Activated T-cell treated with anti-CD3 and anti-CD28 coated beads, Interleukin-2, amount 50 U/mL, for 24 hours (primary cell): ENCODE measurements at regions not wholly inside any gene's neighbourhood (a gene's known extent, or its start where the extent isn't known, plus 50 kb on each side); places are given as distances from the start of the nearest gene placed in this dataset.
"Not testable (repeated sequence)": the region's sequence is repeated elsewhere in the genome, so short reads cannot be mapped to it uniquely, and the experiment has no call there.

Experiments used
- DNase-seq: peaks from one replicate; pipeline ENCODE4 v3.0.0-alpha.2; 2020
- H3K27ac Mint-ChIP-seq: 2 replicates; pipeline ENCODE4 v1.8.0; 2020; ENCODE audit warnings: mild to moderate bottlenecking, mixed read lengths
- H3K27me3 Mint-ChIP-seq: 2 replicates; pipeline ENCODE4 v1.8.0; 2020; ENCODE audit warnings: mixed read lengths
- H3K36me3 Mint-ChIP-seq: 2 replicates; pipeline ENCODE4 v1.8.0; 2020; ENCODE audit warnings: low read depth, mixed read lengths
- H3K4me1 Mint-ChIP-seq: 2 replicates; pipeline ENCODE4 v1.8.0; 2020; ENCODE audit warnings: low read depth, mixed read lengths
- H3K4me3 Mint-ChIP-seq: 2 replicates; pipeline ENCODE4 v1.8.0; 2020; ENCODE audit warnings: mild to moderate bottlenecking, moderate library complexity, mixed read lengths
- H3K9me3 Mint-ChIP-seq: 2 replicates; pipeline ENCODE4 v1.8.0; 2020; ENCODE audit warnings: mixed read lengths

GRCh38 chr4:131584587-131584986, 1564.5 kb upstream of the PCDH10 start:
- Mint-ChIP-seq H3K27me3 (no peaks in the 10 kb centered on the region), H3K36me3 (no peaks in the 10 kb centered on the region), H3K27ac (no peak overlapping the region), H3K9me3 (peaks cover 9% of the 10 kb centered on the region), H3K4me1 (no peaks in the 10 kb centered on the region), H3K4me3 (no peak overlapping the region)
- DNase-seq, result no peak

DNA sequence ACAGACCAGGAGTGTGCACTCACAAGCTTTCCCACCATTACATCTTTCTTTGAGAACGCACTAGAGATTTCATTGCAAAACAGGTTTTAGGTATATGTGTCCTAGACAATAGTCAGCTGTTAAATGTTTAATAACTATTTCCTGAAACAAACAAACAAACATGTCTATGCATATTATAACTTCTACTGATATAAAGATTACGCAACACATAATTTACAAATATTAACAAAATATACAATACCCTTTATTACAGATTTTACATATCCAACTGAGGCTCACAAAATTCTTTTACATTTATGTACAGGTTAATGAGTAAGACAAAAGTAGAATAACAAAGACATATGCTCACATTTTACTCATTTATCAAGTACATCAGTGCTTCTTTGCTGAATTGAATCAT, 1554.0 kb upstream of the PCDH10 start:
- Mint-ChIP-seq H3K36me3 (no peaks in the 10 kb centered on the region), H3K9me3 (peaks cover 7% of the 10 kb centered on the region), H3K27ac (no peak overlapping the region), H3K4me3 (no peak overlapping the region), H3K27me3 (no peaks in the 10 kb centered on the region), H3K4me1 (no peaks in the 10 kb centered on the region)
- no peak for DNase-seq

DNA sequence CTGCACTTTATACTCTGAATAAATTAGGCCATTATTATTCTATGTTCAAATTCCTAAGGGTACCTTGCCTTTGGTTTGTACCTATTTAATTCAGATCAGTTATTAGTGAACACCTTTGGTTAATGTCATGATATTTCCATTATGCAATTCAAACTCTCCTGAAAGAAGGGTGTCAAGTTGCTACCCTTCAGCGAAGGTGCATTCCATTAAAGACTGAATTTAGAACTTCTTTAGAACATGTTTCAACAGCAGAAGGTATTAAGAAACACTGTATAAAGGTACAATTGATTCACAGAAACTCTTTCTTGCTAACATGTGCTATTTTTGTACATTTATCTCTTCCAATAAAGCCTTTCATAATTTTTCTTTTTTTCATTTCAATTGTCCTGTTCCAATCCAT, 1545.4 kb upstream of the PCDH10 start:
- no peak overlapping the region for H3K4me3 Mint-ChIP-seq
- H3K27ac Mint-ChIP-seq, result no peak overlapping the region
- H3K36me3 Mint-ChIP-seq, result no peaks in the 10 kb centered on the region
- no peaks in the 10 kb centered on the region for H3K27me3 Mint-ChIP-seq
- peaks cover 12% of the 10 kb centered on the region for H3K9me3 Mint-ChIP-seq
- DNase-seq, result no peak
- H3K4me1 Mint-ChIP-seq, result no peaks in the 10 kb centered on the region

DNA sequence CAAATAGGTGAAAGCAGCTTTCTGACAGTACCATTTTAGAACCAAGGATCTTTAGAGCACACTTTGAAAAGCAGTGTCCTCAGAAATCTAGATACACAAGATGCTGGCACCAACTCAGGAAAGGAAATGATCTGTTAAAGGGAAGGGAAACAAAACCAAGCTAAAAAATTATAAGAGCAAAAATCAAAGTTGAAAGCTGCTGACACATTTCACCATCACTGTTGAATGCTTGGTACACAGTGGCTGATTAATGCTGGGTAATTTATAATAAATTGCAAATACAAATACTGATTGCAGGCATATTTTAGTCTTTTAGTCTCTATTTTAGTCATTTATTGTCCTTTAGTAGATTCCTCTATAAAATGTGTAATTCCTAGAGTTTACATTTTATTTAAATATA, 1540.1 kb upstream of the PCDH10 start:
- Mint-ChIP-seq H3K27ac (no peak overlapping the region), H3K27me3 (no peaks in the 10 kb centered on the region), H3K9me3 (peaks cover 5% of the 10 kb centered on the region), H3K4me1 (no peaks in the 10 kb centered on the region), H3K36me3 (no peaks in the 10 kb centered on the region), H3K4me3 (no peak overlapping the region)
- no peak for DNase-seq

GRCh38 chr4:131610517-131610916, 1538.6 kb upstream of the PCDH10 start:
- not testable (repeated sequence) for H3K4me1 Mint-ChIP-seq, H3K9me3 Mint-ChIP-seq, H3K27me3 Mint-ChIP-seq, H3K27ac Mint-ChIP-seq, H3K36me3 Mint-ChIP-seq, DNase-seq, H3K4me3 Mint-ChIP-seq

DNA sequence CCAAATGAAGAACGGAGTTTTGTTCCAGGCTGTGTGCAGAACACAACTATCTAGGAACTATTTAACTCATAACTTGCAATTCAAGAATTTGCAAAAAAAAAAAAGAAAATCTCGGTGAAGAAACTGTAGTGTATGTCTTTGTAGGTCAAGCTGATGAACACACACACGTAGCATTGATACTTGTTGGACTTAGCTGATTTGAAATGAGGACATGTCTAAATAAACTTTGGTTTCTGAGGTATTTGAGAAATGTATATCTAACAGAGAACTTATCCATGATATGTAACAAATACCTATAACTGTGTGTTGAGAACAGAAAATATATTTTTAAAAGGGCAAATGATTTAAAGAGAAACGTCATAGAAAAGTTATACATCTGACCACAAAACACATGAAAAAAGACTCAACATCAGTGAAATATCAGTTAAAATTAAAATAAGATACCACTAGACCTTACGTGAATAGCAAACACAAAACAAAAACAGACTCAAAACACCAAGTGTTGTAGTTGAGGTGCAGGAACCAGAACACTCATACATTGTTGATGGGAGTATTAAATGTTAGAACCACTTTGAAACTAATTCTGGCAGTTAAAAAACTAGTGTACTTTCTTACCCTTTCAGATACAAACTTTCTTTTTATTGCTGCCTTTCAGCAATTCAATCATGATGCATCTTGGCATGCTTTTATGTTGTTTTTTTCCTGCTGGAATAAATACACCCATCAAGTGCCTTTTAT, 1535.8 kb upstream of the PCDH10 start:
- H3K4me3 Mint-ChIP-seq, result no peak overlapping the region
- H3K27me3 Mint-ChIP-seq, result no peaks in the 10 kb centered on the region
- no peak overlapping the region for H3K27ac Mint-ChIP-seq
- no peaks in the 10 kb centered on the region for H3K4me1 Mint-ChIP-seq
- no peak for DNase-seq
- H3K36me3 Mint-ChIP-seq, result no peaks in the 10 kb centered on the region
- peaks cover 5% of the 10 kb centered on the region for H3K9me3 Mint-ChIP-seq

GRCh38 chr4:131613824-131614216, 1535.3 kb upstream of the PCDH10 start:
- no peak for DNase-seq
- Mint-ChIP-seq H3K27me3 (no peaks in the 10 kb centered on the region), H3K27ac (no peak overlapping the region), H3K9me3 (peaks cover 5% of the 10 kb centered on the region), H3K4me1 (no peaks in the 10 kb centered on the region), H3K4me3 (no peak overlapping the region), H3K36me3 (no peaks in the 10 kb centered on the region)

- DNase-seq, result no peak
- Mint-ChIP-seq H3K36me3 (no peaks in the 10 kb centered on the region), H3K27ac (no peak overlapping the region), H3K9me3 (peaks cover 18% of the 10 kb centered on the region), H3K4me1 (no peaks in the 10 kb centered on the region), H3K27me3 (no peaks in the 10 kb centered on the region), H3K4me3 (no peak overlapping the region)
Measured at GRCh38 chr4:131632877-131633276, 1516.2 kb upstream of the PCDH10 start.

- no peak overlapping the region for H3K27ac Mint-ChIP-seq
- H3K4me3 Mint-ChIP-seq, result no peak overlapping the region
- no peaks in the 10 kb centered on the region for H3K4me1 Mint-ChIP-seq
- DNase-seq, result no peak
- H3K27me3 Mint-ChIP-seq, result no peaks in the 10 kb centered on the region
- peaks cover 17% of the 10 kb centered on the region for H3K9me3 Mint-ChIP-seq
- H3K36me3 Mint-ChIP-seq, result no peaks in the 10 kb centered on the region
Measured at GRCh38 chr4:131635191-131635590, 1513.9 kb upstream of the PCDH10 start.

DNA sequence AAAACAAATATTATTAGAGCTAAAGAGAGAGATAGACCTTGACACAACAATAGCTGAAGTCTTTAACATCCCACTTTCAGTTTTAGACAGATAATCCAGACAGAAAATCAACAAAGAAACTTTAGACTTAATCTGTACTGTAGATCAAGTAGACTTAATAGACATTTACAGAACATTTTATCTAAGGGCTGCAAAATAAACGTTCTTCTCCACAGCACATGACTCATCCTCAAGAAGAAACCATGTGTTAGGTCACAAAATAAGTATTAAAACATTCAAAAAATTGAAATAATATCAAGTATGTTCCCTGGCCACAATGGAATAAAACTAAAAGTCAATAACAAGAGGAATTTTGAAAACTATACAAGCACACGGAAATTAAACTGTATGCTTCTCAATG, 1510.3 kb upstream of the PCDH10 start:
- peaks cover 12% of the 10 kb centered on the region for H3K9me3 Mint-ChIP-seq
- no peak overlapping the region for H3K27ac Mint-ChIP-seq
- no peaks in the 10 kb centered on the region for H3K36me3 Mint-ChIP-seq
- H3K4me1 Mint-ChIP-seq, result no peaks in the 10 kb centered on the region
- no peak for DNase-seq
- H3K27me3 Mint-ChIP-seq, result no peaks in the 10 kb centered on the region
- no peak overlapping the region for H3K4me3 Mint-ChIP-seq

- Mint-ChIP-seq H3K4me3 (no peak overlapping the region), H3K36me3 (no peaks in the 10 kb centered on the region), H3K27me3 (no peaks in the 10 kb centered on the region), H3K9me3 (peaks cover 15% of the 10 kb centered on the region), H3K27ac (no peak overlapping the region), H3K4me1 (no peaks in the 10 kb centered on the region)
- DNase-seq, result no peak
Measured at GRCh38 chr4:131644619-131645018, 1504.5 kb upstream of the PCDH10 start.

- DNase-seq, result no peak
- Mint-ChIP-seq H3K36me3 (no peaks in the 10 kb centered on the region), H3K4me1 (no peaks in the 10 kb centered on the region), H3K4me3 (no peak overlapping the region), H3K27ac (no peak overlapping the region), H3K9me3 (peaks cover 7% of the 10 kb centered on the region), H3K27me3 (no peaks in the 10 kb centered on the region)
Measured at GRCh38 chr4:131649227-131649626, 1499.9 kb upstream of the PCDH10 start.

DNA sequence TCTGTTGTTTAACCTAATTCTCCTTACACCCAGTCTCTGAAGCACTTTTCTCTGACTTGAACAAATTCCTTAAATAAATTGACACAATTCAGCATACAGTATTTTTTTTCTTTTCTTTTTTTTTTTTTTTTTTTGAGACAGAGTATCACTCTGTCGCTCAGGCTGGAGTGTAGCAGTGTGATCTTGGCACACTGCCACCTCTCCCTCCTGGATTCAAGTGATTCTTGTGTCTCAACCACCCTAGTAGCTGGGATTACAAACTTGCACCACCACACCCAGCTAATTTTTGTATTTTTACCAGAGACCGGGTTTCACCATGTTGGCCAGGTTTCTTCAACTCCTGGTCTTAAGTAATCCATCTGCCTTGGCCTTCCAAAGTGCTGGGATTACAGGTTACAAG, 1498.1 kb upstream of the PCDH10 start:
- no peak overlapping the region for H3K4me3 Mint-ChIP-seq
- no peak overlapping the region for H3K27ac Mint-ChIP-seq
- H3K36me3 Mint-ChIP-seq, result no peaks in the 10 kb centered on the region
- H3K27me3 Mint-ChIP-seq, result no peaks in the 10 kb centered on the region
- no peak for DNase-seq
- peaks cover 2% of the 10 kb centered on the region for H3K9me3 Mint-ChIP-seq
- no peaks in the 10 kb centered on the region for H3K4me1 Mint-ChIP-seq

GRCh38 chr4:131683314-131683713, 1465.8 kb upstream of the PCDH10 start:
- not testable (repeated sequence) for H3K27me3 Mint-ChIP-seq, H3K4me3 Mint-ChIP-seq, H3K9me3 Mint-ChIP-seq, H3K4me1 Mint-ChIP-seq, H3K36me3 Mint-ChIP-seq, DNase-seq, H3K27ac Mint-ChIP-seq

- Mint-ChIP-seq H3K4me1 (no peaks in the 10 kb centered on the region), H3K36me3 (no peaks in the 10 kb centered on the region), H3K9me3 (no peaks in the 10 kb centered on the region), H3K27ac (no peak overlapping the region), H3K27me3 (no peaks in the 10 kb centered on the region), H3K4me3 (no peak overlapping the region)
- no peak for DNase-seq
Measured at GRCh38 chr4:131721883-131722282, 1427.2 kb upstream of the PCDH10 start.

DNA sequence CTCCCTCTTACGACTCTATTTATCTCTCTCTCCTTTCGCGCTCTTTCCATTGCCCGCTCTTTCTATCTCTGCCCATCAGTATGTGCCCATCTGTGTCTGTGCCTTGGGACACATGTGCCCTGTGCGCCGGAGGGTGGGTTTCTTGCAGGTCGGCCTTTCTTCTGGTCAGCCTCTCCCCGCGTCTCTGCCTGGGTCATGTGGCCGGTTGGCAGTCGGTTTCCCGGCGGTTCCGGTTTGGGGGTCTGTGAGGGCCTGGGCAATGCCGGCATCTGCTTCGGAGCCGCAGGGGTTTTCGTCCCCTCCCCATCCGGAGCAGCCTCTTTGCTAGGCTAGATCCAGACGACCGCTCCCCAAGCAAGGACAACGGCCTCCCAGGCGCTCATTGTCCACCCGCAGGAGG, 1426.0 kb upstream of the PCDH10 start:
- H3K27ac Mint-ChIP-seq, H3K4me3 Mint-ChIP-seq, DNase-seq, H3K27me3 Mint-ChIP-seq, H3K36me3 Mint-ChIP-seq, H3K9me3 Mint-ChIP-seq, H3K4me1 Mint-ChIP-seq: not testable (repeated sequence)
